GM12892 (cell line): ENCODE measurements at regions not wholly inside any gene's neighbourhood (a gene's known extent, or its start where the extent isn't known, plus 50 kb on each side); places are given as distances from the start of the nearest gene placed in this dataset.
"Not testable (repeated sequence)": the region's sequence is repeated elsewhere in the genome, so short reads cannot be mapped to it uniquely, and the experiment has no call there.

Experiments
- POLR2A ChIP-seq: IDR thresholded peaks from 2 replicates; pipeline ENCODE4 v1.6.1; 2011; ENCODE audit warnings: low read depth, low read length, control low read depth
- POLR2AphosphoS5 ChIP-seq: IDR thresholded peaks from 2 replicates; pipeline ENCODE4 v1.6.1; 2011; ENCODE audit warnings: low read depth, low read length, control low read depth
- TAF1 ChIP-seq: IDR thresholded peaks from 2 replicates; pipeline ENCODE4 v1.6.1; 2011; ENCODE audit warnings: low read depth, mild to moderate bottlenecking, control low read depth, low read length, borderline replicate concordance

GRCh38 chr6:57985734-57986133 is 668.3 kb downstream of the PRIM2 start:
- TF ChIP-seq POLR2AphosphoS5, POLR2A, TAF1: not testable (repeated sequence)
